ENCODE measurements at regions not wholly inside any gene's neighbourhood (a gene's known extent, or its start where the extent isn't known, plus 50 kb on each side); places are given as distances from the start of the nearest gene placed in this dataset.

DNA sequence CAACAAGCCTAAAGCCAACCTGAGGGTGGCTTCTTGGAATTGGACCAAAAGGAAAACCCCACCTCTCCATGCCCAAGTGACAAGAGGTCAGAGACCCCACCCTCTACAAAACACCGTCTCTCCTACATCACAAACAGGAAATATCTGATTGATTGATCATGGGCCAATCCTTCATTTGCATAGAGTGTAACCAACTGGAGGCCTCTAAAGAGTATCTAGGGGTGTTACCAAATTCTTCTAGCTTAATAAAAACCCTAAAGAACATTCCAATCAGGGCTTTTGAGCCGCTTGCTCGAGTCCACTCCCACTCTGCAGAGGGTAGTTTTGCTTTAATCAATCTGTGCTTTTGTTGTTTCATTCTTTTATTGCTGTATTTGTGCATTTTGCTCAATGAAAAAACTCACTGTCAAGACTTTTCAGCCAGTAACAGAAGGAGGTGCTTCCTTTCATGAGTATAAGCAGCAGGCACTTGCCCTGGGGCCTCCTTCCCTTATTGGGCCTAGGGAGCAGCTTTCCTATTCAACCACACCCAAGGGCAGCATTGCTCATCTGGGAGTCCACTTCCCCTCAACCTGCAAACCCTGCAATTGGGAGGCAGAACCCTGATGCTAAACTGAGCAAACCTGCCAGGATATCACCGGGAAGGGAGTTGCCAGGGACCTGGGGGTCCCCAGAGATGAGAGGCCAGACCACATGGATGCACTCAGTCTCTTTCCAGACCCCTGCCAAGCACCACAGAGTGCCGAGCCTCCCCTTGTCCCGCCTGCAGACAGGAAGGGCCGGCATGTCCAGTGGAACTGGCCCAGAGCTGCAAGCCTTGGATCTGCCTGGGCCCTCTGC, 154.3 kb upstream of the VSTM2B start:
- TF ChIP-seq, protein P1, sequence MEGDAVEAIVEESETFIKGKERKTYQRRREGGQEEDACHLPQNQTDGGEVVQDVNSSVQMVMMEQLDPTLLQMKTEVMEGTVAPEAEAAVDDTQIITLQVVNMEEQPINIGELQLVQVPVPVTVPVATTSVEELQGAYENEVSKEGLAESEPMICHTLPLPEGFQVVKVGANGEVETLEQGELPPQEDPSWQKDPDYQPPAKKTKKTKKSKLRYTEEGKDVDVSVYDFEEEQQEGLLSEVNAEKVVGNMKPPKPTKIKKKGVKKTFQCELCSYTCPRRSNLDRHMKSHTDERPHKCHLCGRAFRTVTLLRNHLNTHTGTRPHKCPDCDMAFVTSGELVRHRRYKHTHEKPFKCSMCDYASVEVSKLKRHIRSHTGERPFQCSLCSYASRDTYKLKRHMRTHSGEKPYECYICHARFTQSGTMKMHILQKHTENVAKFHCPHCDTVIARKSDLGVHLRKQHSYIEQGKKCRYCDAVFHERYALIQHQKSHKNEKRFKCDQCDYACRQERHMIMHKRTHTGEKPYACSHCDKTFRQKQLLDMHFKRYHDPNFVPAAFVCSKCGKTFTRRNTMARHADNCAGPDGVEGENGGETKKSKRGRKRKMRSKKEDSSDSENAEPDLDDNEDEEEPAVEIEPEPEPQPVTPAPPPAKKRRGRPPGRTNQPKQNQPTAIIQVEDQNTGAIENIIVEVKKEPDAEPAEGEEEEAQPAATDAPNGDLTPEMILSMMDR (optimal IDR thresholded peaks at IDR 0.05 in 1 of 3, IDR thresholded peaks at IDR 0.05 in 1 of 3, conservative IDR thresholded peaks at IDR 0.05 in 1 of 3; ENCODE audit: extremely low read depth in 1 of 3, insufficient read depth in 2 of 3, low read length in 3 of 3): no peak
- TF ChIP-seq EZH2 (IDR thresholded peaks at IDR 0.05; ENCODE audit: low read length): no peak

Measured in keratinocyte (primary cell).